Liver (tissue), 3 donors: ENCODE measurements at regions not wholly inside any gene's neighbourhood (a gene's known extent, or its start where the extent isn't known, plus 50 kb on each side); places are given as distances from the start of the nearest gene placed in this dataset.

Source experiments
- EGR1 ChIP-seq, 2 donors: IDR thresholded peaks; 2 replicates each; pipeline ENCODE4 v1.6.1; 2016 to 2018; ENCODE audit warnings: antibody characterized with exemption in 2 of 2, low read depth in 2 of 2
- FOXA1 ChIP-seq: IDR thresholded peaks from 2 replicates; pipeline ENCODE4 v1.6.1; 2016; ENCODE audit warnings: antibody characterized with exemption
- GABPA ChIP-seq, 2 donors: IDR thresholded peaks in 1 of 2; conservative IDR thresholded peaks in 1 of 2; 2 replicates each; pipeline ENCODE4 v1.6.1; 2016; ENCODE audit warnings: antibody characterized with exemption in 2 of 2, mild to moderate bottlenecking in 1 of 2, moderate library complexity in 1 of 2
- JUND ChIP-seq, 2 donors: IDR thresholded peaks; 2 replicates each; pipeline ENCODE4 v1.6.1; 2016; ENCODE audit warnings: antibody characterized with exemption in 2 of 2
- RAD21 ChIP-seq, 2 donors: IDR thresholded peaks; 2 replicates each; pipeline ENCODE4 v1.6.1; 2016; ENCODE audit warnings: antibody characterized with exemption in 2 of 2, mild to moderate bottlenecking in 2 of 2
- RXRA ChIP-seq, 2 donors: IDR thresholded peaks; 2 replicates each; pipeline ENCODE4 v1.6.1; 2017 to 2018; ENCODE audit warnings: antibody characterized with exemption in 2 of 2, mild to moderate bottlenecking in 1 of 2
- SP1 ChIP-seq: IDR thresholded peaks from 2 replicates; pipeline ENCODE4 v1.6.1; 2018; ENCODE audit warnings: antibody characterized with exemption, mild to moderate bottlenecking
- TAF1 ChIP-seq: conservative IDR thresholded peaks from 2 replicates; pipeline ENCODE4 v1.6.1; 2016; ENCODE audit warnings: antibody characterized with exemption, mild to moderate bottlenecking
- YY1 ChIP-seq: IDR thresholded peaks from 2 replicates; pipeline ENCODE4 v1.6.1; 2016; ENCODE audit warnings: antibody characterized with exemption, mild to moderate bottlenecking
- TF ChIP-seq, protein P1 (sequence below): fragments of 150-350 bp; IDR thresholded peaks from 2 replicates; pipeline ENCODE4 v1.5.1; 2017; ENCODE audit warnings: improper control_type of control experiment, low read depth, low read length; ENCODE audit not compliant: missing input control
- TF ChIP-seq, protein P2 (sequence below): IDR thresholded peaks from 2 replicates; pipeline ENCODE4 v1.6.1; 2016; ENCODE audit warnings: antibody characterized with exemption
- TF ChIP-seq, protein P3 (sequence below): IDR thresholded peaks from 2 replicates; pipeline ENCODE4 v1.6.1; 2016; ENCODE audit warnings: antibody characterized with exemption, mild to moderate bottlenecking
- TF ChIP-seq, protein P4 (sequence below): IDR thresholded peaks from 2 replicates; pipeline ENCODE4 v1.6.1; 2016; ENCODE audit warnings: antibody characterized with exemption
- donor health status: healthy.
- donor health status: healthy.

- TF ChIP-seq, protein P1, sequence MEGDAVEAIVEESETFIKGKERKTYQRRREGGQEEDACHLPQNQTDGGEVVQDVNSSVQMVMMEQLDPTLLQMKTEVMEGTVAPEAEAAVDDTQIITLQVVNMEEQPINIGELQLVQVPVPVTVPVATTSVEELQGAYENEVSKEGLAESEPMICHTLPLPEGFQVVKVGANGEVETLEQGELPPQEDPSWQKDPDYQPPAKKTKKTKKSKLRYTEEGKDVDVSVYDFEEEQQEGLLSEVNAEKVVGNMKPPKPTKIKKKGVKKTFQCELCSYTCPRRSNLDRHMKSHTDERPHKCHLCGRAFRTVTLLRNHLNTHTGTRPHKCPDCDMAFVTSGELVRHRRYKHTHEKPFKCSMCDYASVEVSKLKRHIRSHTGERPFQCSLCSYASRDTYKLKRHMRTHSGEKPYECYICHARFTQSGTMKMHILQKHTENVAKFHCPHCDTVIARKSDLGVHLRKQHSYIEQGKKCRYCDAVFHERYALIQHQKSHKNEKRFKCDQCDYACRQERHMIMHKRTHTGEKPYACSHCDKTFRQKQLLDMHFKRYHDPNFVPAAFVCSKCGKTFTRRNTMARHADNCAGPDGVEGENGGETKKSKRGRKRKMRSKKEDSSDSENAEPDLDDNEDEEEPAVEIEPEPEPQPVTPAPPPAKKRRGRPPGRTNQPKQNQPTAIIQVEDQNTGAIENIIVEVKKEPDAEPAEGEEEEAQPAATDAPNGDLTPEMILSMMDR, result no peak
- TF ChIP-seq RAD21 (IDR thresholded peaks at IDR 0.05), result no peak
- TF ChIP-seq RXRA (IDR thresholded peaks at IDR 0.05), result no peak
- TF ChIP-seq, protein P2, sequence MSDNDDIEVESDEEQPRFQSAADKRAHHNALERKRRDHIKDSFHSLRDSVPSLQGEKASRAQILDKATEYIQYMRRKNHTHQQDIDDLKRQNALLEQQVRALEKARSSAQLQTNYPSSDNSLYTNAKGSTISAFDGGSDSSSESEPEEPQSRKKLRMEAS, result no peak
- no peak for TF ChIP-seq SP1
- TF ChIP-seq FOXA1, result no peak
- TF ChIP-seq EGR1 (IDR thresholded peaks at IDR 0.05; ENCODE audit: low read depth in 2 of 2), result no peak
- TF ChIP-seq, protein P3, sequence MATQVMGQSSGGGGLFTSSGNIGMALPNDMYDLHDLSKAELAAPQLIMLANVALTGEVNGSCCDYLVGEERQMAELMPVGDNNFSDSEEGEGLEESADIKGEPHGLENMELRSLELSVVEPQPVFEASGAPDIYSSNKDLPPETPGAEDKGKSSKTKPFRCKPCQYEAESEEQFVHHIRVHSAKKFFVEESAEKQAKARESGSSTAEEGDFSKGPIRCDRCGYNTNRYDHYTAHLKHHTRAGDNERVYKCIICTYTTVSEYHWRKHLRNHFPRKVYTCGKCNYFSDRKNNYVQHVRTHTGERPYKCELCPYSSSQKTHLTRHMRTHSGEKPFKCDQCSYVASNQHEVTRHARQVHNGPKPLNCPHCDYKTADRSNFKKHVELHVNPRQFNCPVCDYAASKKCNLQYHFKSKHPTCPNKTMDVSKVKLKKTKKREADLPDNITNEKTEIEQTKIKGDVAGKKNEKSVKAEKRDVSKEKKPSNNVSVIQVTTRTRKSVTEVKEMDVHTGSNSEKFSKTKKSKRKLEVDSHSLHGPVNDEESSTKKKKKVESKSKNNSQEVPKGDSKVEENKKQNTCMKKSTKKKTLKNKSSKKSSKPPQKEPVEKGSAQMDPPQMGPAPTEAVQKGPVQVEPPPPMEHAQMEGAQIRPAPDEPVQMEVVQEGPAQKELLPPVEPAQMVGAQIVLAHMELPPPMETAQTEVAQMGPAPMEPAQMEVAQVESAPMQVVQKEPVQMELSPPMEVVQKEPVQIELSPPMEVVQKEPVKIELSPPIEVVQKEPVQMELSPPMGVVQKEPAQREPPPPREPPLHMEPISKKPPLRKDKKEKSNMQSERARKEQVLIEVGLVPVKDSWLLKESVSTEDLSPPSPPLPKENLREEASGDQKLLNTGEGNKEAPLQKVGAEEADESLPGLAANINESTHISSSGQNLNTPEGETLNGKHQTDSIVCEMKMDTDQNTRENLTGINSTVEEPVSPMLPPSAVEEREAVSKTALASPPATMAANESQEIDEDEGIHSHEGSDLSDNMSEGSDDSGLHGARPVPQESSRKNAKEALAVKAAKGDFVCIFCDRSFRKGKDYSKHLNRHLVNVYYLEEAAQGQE, result no peak
- TF ChIP-seq, protein P4, sequence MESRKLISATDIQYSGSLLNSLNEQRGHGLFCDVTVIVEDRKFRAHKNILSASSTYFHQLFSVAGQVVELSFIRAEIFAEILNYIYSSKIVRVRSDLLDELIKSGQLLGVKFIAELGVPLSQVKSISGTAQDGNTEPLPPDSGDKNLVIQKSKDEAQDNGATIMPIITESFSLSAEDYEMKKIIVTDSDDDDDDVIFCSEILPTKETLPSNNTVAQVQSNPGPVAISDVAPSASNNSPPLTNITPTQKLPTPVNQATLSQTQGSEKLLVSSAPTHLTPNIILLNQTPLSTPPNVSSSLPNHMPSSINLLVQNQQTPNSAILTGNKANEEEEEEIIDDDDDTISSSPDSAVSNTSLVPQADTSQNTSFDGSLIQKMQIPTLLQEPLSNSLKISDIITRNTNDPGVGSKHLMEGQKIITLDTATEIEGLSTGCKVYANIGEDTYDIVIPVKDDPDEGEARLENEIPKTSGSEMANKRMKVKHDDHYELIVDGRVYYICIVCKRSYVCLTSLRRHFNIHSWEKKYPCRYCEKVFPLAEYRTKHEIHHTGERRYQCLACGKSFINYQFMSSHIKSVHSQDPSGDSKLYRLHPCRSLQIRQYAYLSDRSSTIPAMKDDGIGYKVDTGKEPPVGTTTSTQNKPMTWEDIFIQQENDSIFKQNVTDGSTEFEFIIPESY, result no peak
- TF ChIP-seq YY1, result no peak
- no peak for TF ChIP-seq JUND (IDR thresholded peaks at IDR 0.05)
- no peak for TF ChIP-seq TAF1
- no peak for TF ChIP-seq GABPA (IDR thresholded peaks at IDR 0.05 in 1 of 2, conservative IDR thresholded peaks at IDR 0.05 in 1 of 2)
Measured at GRCh38 chr2:20937353-20937752, 106.5 kb downstream of the APOB start.
